ENCODE measurements at regions not wholly inside any gene's neighbourhood (a gene's known extent, or its start where the extent isn't known, plus 50 kb on each side); places are given as distances from the start of the nearest gene placed in this dataset.
A peak's percentile ranks its signal among the peaks of the same experiment; 100 is the strongest.

GRCh38 chr6:14450578-14450977, 333.0 kb downstream of the CD83 start:
- Mint-ChIP-seq H3K27ac (no peak overlapping the region), H3K9me3 (peaks cover 0 to 7% (median 2%) of the 10 kb centered on the region in 8 donors), H3K4me1 (peaks cover 43 to 70% (median 51%) of the 10 kb centered on the region in 4 donors), H3K27me3 (no peaks in the 10 kb centered on the region), H3K36me3 (no peaks in the 10 kb centered on the region), H3K4me3 (no peak overlapping the region)
- Histone ChIP-seq H3K27ac (ENCODE audit: low read depth, low read length) (no peak overlapping the region), H3K9me3 (ENCODE audit: control insufficient read depth in 1 of 2, low read length in 2 of 2) (no peaks in the 10 kb centered on the region), H3K4me3 (ENCODE audit: low read length in 2 of 2) (no peak overlapping the region), H3K4me1 (ENCODE audit: insufficient read depth, low read length) (peaks cover 52% of the 10 kb centered on the region), H3K27me3 (ENCODE audit: insufficient read depth, low read length) (no peaks in the 10 kb centered on the region), H3K36me3 (ENCODE audit: insufficient read depth, low read length) (no peaks in the 10 kb centered on the region)
- intact Hi-C loops (cut with micrococcal nuclease): no loop called here
- ChIA-PET CTCF (ENCODE audit: partially characterized antibody) (no interaction called here), POLR2A (ENCODE audit: partially characterized antibody) (no interaction called here)
- no peak for DNase-seq

- Mint-ChIP-seq H3K27me3 (no peaks in the 10 kb centered on the region), H3K36me3 (no peaks in the 10 kb centered on the region), H3K9me3 (peaks cover 0 to 7% (median 2%) of the 10 kb centered on the region in 8 donors), H3K27ac (peak overlapping the region in 1 of 7 donors; percentile 52), H3K4me1 (peaks cover 43 to 70% (median 52%) of the 10 kb centered on the region in 4 donors), H3K4me3 (peak overlapping the region in 1 of 8 donors; percentile 21)
- Histone ChIP-seq H3K27me3 (ENCODE audit: insufficient read depth, low read length) (no peaks in the 10 kb centered on the region), H3K36me3 (ENCODE audit: insufficient read depth, low read length) (no peaks in the 10 kb centered on the region), H3K27ac (ENCODE audit: low read depth, low read length) (no peak overlapping the region), H3K9me3 (ENCODE audit: control insufficient read depth in 1 of 2, low read length in 2 of 2) (no peaks in the 10 kb centered on the region), H3K4me3 (ENCODE audit: low read length in 2 of 2) (no peak overlapping the region), H3K4me1 (ENCODE audit: insufficient read depth, low read length) (peaks cover 52% of the 10 kb centered on the region)
- intact Hi-C loops (cut with micrococcal nuclease): no loop called here
- CTCF ChIA-PET (ENCODE audit: partially characterized antibody): interaction anchor here (1.2 kb wide), 1 partner anchor 13 kb away, joined by 3 read pairs; no protein-coding TSS in a partner anchor
- POLR2A ChIA-PET (ENCODE audit: partially characterized antibody): interaction anchor here (0.6 kb wide), 1 partner anchor 816 kb away, joined by 4 read pairs; no protein-coding TSS in a partner anchor
- no peak for DNase-seq
Measured at GRCh38 chr6:14451594-14452374, 334.2 kb downstream of the CD83 start.

GRCh38 chr6:14452567-14453527, 335.3 kb downstream of the CD83 start:
- peaks cover 52% of the 10 kb centered on the region for H3K4me1 ChIP-seq (ENCODE audit: insufficient read depth, low read length)
- DNase-seq: peak; percentile 45 to 71 (median 57)
- CTCF ChIA-PET (ENCODE audit: partially characterized antibody): interaction anchor here (1.2 kb wide), 1 partner anchor 14 kb away, joined by 3 read pairs; no protein-coding TSS in a partner anchor

GRCh38 chr6:14453712-14454472, 336.3 kb downstream of the CD83 start:
- intact Hi-C loops (cut with micrococcal nuclease): no loop called here
- no peaks in the 10 kb centered on the region for H3K9me3 Mint-ChIP-seq
- Histone ChIP-seq H3K4me1 (ENCODE audit: insufficient read depth, low read length) (peaks cover 52% of the 10 kb centered on the region), H3K27me3 (ENCODE audit: insufficient read depth, low read length) (no peaks in the 10 kb centered on the region), H3K27ac (ENCODE audit: low read depth, low read length) (no peak overlapping the region), H3K36me3 (ENCODE audit: insufficient read depth, low read length) (no peaks in the 10 kb centered on the region), H3K4me3 (ENCODE audit: low read length in 2 of 2) (peak overlapping the region in 1 of 2 donors; percentile 38), H3K9me3 (ENCODE audit: control insufficient read depth in 1 of 2, low read length in 2 of 2) (no peaks in the 10 kb centered on the region)
- peak overlapping the region in 7 of 8 donors; percentile 56 to 80 (median 69) for H3K4me3 Mint-ChIP-seq
- H3K27me3 Mint-ChIP-seq: no peaks in the 10 kb centered on the region
- no peaks in the 10 kb centered on the region for H3K36me3 Mint-ChIP-seq
- H3K27ac Mint-ChIP-seq: peak overlapping the region in 4 of 7 donors; percentile 31 to 67 (median 54)
- H3K4me1 Mint-ChIP-seq: peaks cover 40 to 63% (median 52%) of the 10 kb centered on the region in 4 donors
- ChIA-PET CTCF (ENCODE audit: partially characterized antibody) (interaction anchor here (0.8 kb wide), 1 partner anchor 243 kb away, joined by 3 read pairs; no protein-coding TSS in a partner anchor), POLR2A (ENCODE audit: partially characterized antibody) (interaction anchor here (1.0 to 1.3 kb wide), 3 partner anchors 34 to 845 kb away, joined by 3 read pairs; no protein-coding TSS in a partner anchor)
- no peak for DNase-seq

More at GRCh38 chr6:14452567-14453527, 335.3 kb downstream of the CD83 start:
- Histone ChIP-seq H3K36me3 (ENCODE audit: insufficient read depth, low read length) (no peaks in the 10 kb centered on the region), H3K27ac (ENCODE audit: low read depth, low read length) (no peak overlapping the region), H3K27me3 (ENCODE audit: insufficient read depth, low read length) (no peaks in the 10 kb centered on the region), H3K4me3 (ENCODE audit: low read length in 2 of 2) (peak overlapping the region in 1 of 2 donors; percentile 38), H3K9me3 (ENCODE audit: control insufficient read depth in 1 of 2, low read length in 2 of 2) (no peaks in the 10 kb centered on the region)
- Mint-ChIP-seq H3K9me3 (peaks cover 0 to 6% (median under 1%) of the 10 kb centered on the region in 8 donors), H3K4me1 (peaks cover 43 to 70% (median 52%) of the 10 kb centered on the region in 4 donors), H3K36me3 (no peaks in the 10 kb centered on the region), H3K4me3 (peak overlapping the region; percentile 56 to 80 (median 68)), H3K27me3 (no peaks in the 10 kb centered on the region), H3K27ac (peak overlapping the region; percentile 23 to 83 (median 61))
- POLR2A ChIA-PET (ENCODE audit: partially characterized antibody): interaction anchor here (0.6 to 1.0 kb wide), 2 partner anchors 817 to 846 kb away, joined by 3 to 4 read pairs; no protein-coding TSS in a partner anchor
- intact Hi-C loops (cut with micrococcal nuclease): no loop called here

GRCh38 chr6:14454473-14454775, 336.9 kb downstream of the CD83 start:
- H3K9me3 ChIP-seq (ENCODE audit: control insufficient read depth in 1 of 2, low read length in 2 of 2): no peaks in the 10 kb centered on the region
- Mint-ChIP-seq H3K27ac (peak overlapping the region in 3 of 7 donors; percentile 2 to 47 (median 5)), H3K9me3 (no peaks in the 10 kb centered on the region), H3K4me1 (peaks cover 37 to 59% (median 49%) of the 10 kb centered on the region in 4 donors), H3K4me3 (peak overlapping the region in 7 of 8 donors; percentile 26 to 74 (median 59)), H3K36me3 (no peaks in the 10 kb centered on the region), H3K27me3 (no peaks in the 10 kb centered on the region)
- peaks cover 48% of the 10 kb centered on the region for H3K4me1 ChIP-seq (ENCODE audit: insufficient read depth, low read length)
- H3K27me3 ChIP-seq (ENCODE audit: insufficient read depth, low read length): no peaks in the 10 kb centered on the region
- peak; percentile 26 to 56 (median 45) for DNase-seq
- intact Hi-C loops (cut with micrococcal nuclease): no loop called here
- H3K36me3 ChIP-seq (ENCODE audit: insufficient read depth, low read length): no peaks in the 10 kb centered on the region
- POLR2A ChIA-PET (ENCODE audit: partially characterized antibody): interaction anchor here (1.0 to 1.3 kb wide), 2 partner anchors 34 to 177 kb away, joined by 3 read pairs; no protein-coding TSS in a partner anchor
- no peak overlapping the region for H3K27ac ChIP-seq (ENCODE audit: low read depth, low read length)
- CTCF ChIA-PET (ENCODE audit: partially characterized antibody): interaction anchor here (0.8 kb wide), 1 partner anchor 243 kb away, joined by 3 read pairs; no protein-coding TSS in a partner anchor
- no peak overlapping the region for H3K4me3 ChIP-seq (ENCODE audit: low read length in 2 of 2)

GRCh38 chr6:14455427-14455826, 337.9 kb downstream of the CD83 start:
- H3K9me3 Mint-ChIP-seq: no peaks in the 10 kb centered on the region
- H3K4me3 ChIP-seq (ENCODE audit: low read length in 2 of 2): no peak overlapping the region
- ChIA-PET CTCF (ENCODE audit: partially characterized antibody) (no interaction called here), POLR2A (ENCODE audit: partially characterized antibody) (interaction anchor here (0.7 kb wide), 1 partner anchor 10 kb away, joined by 3 read pairs; no protein-coding TSS in a partner anchor)
- peak overlapping the region in 2 of 7 donors; percentile 23 to 85 for H3K27ac Mint-ChIP-seq
- peaks cover 38% of the 10 kb centered on the region for H3K4me1 ChIP-seq (ENCODE audit: insufficient read depth, low read length)
- H3K27me3 Mint-ChIP-seq: no peaks in the 10 kb centered on the region
- H3K4me3 Mint-ChIP-seq: no peak overlapping the region
- intact Hi-C loops (cut with micrococcal nuclease): loop anchor here (5.0 kb wide), 1 partner anchor 178 kb away; no protein-coding TSS in a partner anchor
- DNase-seq: no peak
- no peaks in the 10 kb centered on the region for H3K36me3 Mint-ChIP-seq
- peaks cover 27 to 49% (median 39%) of the 10 kb centered on the region in 4 donors for H3K4me1 Mint-ChIP-seq
- no peak overlapping the region for H3K27ac ChIP-seq (ENCODE audit: low read depth, low read length)
- no peaks in the 10 kb centered on the region for H3K27me3 ChIP-seq (ENCODE audit: insufficient read depth, low read length)
- no peaks in the 10 kb centered on the region for H3K36me3 ChIP-seq (ENCODE audit: insufficient read depth, low read length)
- H3K9me3 ChIP-seq (ENCODE audit: control insufficient read depth in 1 of 2, low read length in 2 of 2): no peaks in the 10 kb centered on the region
